DMS153 treated with DMSO at 0.1 percent for 48 hours (cell line): ENCODE measurements at regions not wholly inside any gene's neighbourhood (a gene's known extent, or its start where the extent isn't known, plus 50 kb on each side); places are given as distances from the start of the nearest gene placed in this dataset.
A peak's percentile ranks its signal among the peaks of the same experiment; 100 is the strongest.

Experiments used
- DNase-seq: peaks from one replicate; lab custom pipeline; 2025; ENCODE audit not compliant: unreplicated experiment; lab: John Stamatoyannopoulos, UW

DNA sequence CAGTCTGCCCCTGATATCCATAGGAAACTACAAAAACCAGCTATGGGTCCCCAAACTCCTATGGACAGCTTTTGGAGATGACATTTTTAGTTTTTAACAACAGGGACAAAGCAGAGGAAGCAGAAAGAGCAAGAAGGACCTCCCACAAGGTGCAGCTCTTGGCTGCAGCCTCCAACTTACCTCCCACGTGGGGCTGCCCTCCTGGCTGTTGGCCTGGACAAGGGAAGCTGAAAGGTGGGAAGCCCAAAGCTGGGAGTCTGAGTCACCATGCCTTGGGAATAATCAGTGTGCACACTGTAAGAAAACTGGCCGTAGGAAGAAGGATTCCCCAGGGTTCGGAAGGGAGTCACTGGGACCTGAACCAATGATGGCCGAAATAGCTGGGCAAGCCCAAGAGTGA is 51.8 kb upstream of the PAX1 start:
- DNase-seq: no peak

DNA sequence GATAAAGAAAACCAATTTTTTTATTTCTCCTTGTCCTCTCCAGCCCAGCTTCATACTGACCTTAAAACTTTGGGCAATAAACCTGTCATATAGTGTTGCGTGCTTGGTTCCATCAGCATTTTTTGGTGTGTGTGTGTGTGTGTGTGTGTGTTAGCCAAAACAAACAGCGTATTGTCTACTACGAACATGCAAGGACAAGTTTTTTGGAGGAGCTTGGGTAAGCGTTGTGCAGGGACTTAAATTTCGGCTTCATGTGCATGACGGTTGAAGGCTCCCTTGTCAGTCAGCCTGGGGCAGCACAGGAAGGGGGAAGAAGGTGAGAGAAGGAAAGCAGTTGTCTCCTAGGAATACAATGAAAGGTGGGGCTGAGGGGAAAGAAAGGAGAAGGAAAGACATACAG is 62.0 kb upstream of the PAX1 start:
- DNase-seq: no peak

DNA sequence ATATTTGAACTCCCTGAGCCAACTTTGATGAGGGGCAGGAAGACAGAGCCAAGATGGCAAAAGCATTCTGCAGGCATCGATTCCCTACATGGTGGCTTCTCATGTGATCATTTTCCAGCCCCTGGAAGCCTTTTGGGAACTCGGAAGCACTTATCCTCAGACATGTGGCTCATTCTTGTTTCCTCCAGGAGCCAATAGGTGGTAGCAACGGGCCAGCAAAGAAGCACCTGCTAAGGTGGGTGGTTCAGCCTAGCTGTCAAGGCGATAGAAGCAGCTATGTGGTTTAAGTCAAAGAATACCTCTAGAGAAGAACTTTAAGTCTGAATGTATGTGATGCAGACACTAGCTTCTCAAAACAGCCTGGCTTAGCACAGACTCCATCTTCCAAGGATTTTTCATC is 64.9 kb upstream of the PAX1 start:
- DNase-seq: peak; percentile 56

DNA sequence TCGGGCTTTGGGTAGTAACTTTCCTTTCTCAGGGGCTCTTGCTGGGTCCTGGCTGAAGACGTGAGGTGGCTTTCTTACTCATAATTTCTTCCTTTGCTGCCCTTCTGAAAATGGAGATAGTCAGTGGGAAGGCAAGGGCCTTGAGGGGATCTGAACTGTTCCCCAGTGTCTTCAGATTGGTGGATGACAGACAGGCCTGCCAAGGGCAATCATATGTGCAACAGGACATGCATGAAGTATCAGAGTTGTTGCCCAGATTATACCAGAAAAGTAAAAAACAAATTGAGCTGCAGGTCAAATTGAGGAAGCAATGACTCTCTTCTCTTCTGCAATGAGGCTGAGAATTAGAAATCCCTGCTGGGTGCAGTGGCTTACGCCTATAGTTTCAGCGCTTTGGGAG is 71.6 kb upstream of the PAX1 start:
- DNase-seq: no peak

DNA sequence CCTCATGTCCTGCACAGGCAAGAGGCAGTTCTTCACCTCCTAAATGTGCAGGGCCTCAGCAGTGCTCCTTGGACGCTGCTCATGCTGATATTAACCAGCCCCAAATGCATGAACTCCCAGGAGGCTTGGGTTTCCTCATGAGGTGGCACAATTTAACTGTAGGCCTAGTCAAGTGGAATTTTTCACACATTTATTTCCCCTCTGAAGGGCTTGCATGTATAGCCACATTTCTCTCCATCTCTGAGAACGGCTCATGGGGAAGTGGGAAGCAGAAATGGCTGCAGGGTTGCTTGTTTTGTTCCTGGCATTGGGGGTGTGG is 72.8 kb upstream of the PAX1 start:
- DNase-seq: no peak

DNA sequence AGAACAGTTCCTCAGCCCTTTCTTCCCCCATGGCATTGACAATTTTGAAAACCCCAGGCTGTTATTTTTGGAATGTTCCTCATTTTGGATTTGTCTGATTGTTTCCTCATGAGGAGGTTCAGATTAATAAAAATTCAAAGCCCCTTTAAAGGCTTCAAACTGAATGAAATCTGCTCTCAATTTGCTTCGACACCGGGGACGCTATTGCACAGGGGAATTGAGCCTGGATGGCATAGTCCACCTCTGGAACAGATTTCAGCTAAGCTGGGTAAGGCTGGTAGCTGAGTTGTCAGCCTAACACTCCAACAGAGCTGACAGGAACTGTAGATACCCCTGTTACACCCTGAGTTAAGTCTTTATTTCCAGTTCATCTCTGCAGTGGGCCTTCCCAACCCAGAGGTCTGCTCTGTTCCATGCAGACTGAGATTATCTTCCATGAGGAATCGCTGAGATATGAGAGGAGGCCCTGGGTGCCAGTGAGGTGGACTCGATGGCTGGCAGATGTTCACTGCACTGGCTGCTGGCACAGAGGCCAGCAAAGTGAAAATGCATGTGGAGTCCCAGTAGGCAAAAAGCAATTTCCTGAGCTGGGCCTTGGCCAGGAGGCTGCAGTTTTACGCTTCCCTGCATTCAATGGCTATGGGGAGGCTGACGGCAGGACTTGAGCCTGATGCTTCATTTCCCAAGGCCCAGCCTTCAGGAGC is 73.3 kb upstream of the PAX1 start:
- DNase-seq: no peak

DNA sequence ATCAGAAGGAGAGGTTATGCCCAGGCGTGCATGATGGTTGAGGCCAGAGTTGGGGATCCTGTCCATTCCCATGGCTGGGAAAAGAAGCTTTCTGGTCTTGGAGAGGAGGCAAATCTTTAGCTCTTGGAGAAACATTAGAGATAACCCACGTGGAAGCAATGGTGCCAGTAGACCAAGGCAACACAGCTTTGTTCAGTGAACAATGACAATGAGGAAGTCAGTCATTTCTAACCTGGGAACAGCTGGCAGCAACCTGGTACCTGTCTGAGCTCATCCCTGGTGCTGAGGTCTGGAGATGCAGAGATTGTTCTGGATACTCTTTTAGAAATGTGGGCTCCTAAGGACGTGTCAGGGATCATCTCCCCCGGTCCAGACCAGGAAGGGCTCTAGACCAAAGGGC is 76.7 kb upstream of the PAX1 start:
- no peak for DNase-seq

DNA sequence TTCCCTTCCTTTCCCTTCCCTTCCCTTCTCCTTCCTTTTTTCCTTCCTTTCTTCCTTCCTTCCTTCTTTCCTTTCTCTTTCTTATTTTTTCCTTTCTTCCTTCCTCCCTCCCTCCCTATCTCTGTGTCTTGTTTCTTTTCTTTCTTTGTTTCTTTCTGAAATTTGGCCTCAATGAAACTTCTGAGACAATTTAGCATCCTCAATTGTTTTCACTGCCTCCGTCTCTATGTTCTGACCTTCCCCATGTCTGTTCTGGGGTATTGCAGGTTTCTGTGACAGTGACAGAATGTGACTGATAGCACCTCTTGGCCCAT is 81.7 kb upstream of the PAX1 start:
- no peak for DNase-seq

DNA sequence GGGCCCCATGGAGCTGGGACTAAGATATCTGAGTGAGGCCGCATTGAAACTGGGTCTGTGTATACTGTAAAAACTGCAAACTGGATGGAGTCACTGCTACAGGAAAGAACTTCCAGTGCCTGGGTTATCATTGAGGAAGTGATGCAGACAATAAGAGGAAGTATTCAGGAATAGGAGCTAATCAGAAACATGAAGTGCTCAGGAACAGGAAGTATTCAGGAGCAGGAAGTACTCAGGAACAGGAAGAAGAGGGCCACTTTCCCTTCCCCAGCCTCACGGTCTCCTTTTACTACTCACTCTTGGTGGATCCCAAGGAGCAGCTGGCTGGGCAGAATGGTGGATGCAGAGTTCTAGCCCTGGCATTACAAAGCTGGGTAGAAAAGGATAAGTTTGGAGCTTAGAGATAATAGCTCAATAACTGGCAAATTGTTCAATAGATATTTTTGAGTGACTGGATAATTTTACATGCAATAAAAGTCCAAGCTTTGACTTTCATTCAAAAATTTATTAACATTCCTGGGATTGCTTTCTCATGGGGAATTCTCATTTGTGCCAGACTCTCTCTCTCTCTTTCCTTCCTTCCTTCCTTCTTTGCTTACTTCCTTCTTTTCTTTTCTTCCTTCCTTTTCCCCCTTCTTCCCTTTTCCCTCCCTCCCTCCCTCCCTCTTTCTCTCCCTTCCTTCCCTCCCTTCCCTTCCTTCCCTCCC is 82.2 kb upstream of the PAX1 start:
- DNase-seq: no peak

DNA sequence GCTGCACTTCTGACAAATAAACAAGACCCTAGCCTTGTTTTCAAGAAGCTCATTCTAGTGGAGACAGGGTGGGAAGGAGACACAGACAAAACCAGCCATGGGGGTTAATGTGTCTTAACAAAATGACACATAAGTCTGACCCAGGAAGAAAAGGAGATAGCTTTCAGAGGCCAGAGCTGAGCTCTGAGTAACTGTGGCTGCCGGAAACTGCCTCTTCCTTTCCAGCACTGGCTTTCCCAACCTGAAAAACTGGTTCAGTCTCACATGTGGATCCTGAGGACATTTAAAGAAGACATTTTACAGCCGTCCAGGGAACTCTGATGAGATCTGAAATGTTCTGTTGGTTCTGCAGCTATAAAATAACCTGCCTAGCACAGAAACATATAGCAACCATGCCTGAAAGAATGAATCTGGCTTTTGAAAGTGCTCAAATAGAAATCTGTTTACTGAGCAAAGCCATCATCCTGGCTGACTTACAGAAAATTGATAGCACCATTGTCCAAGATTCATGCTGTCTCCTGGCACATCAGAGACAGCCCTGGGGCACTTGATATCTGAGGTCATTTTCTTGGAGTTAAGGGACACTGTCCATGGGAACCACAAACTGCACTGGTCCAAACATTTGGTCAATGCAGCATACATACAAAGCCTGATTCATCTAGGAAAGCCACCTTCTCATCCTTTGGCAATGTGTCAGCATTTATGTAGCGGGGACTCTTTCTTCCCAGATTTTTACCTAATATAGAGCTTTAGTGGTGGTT is 83.2 kb upstream of the PAX1 start:
- DNase-seq: peak; percentile 66

DNA sequence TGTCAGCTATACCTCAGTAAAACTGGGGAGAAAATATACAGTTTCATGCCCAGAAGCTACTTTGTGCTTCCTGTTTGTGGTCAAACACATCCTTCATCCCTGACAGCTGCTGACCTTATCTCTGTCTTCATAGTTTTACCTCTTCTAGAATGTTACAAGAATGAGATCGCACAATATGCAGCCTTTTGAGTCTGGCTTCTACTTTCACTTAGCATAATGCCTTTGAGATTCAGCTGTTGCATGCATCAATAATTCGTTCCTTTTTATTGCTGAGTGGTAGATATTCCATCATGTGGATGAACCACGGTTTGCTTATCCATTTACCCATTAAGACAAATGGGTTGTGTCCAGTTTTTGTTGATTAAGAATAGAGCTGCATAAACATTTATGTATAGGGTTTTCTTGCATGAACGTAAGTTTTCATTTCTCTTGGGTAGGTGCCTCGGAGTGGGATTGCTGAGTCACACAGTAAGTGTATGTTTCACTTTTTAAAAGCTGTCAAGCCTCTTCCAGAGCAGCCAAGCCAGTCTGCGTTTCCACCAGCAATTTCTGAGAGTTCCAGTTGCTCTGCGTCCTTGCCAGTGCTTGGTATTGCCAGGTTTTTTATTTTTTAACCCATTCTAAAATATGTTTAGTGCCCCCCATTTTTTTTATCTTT is 86.6 kb upstream of the PAX1 start:
- DNase-seq: no peak

DNA sequence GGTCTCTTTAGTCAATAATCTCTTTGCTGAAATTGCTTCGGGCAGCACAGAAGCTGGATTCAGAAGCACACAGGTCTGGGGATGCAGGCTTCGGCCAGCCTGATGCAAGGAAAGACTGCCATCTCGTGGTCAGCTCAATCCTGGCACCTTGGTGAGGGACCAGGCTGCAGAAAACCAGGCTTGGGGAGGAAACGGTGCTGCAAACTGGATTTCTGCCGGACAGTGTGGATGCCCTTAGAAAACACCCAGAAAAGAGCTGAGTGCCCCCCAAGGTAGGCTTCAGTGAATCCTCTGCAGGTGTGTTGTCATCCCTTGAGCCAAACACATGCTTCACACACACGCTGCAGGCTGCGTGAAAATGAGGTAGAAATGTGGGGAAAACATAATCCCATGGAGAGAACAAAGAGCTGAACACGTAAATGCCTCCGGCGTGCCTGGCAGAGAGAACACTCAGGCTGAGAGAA is 89.8 kb upstream of the PAX1 start:
- peak; percentile 82 for DNase-seq

DNA sequence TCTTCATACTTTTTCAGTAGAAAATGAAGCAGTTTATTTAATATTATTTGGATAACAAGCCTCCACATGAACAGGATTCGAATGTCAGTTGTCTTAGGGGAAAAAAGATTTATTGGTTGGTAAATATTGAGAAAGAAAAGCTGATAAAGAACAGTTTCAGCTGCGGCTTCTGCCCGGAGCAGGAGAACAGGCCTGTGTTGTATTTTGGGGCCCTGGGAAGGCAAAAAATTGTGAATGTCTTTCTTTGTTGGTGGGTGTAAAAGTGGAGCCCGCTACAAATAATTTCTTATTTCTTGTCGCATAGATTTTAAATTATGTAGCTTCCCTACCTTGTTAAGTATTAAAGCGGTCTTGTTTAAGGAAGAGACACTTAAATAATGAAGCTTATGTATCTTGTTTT is 90.5 kb upstream of the PAX1 start:
- peak; percentile 78 for DNase-seq

DNA sequence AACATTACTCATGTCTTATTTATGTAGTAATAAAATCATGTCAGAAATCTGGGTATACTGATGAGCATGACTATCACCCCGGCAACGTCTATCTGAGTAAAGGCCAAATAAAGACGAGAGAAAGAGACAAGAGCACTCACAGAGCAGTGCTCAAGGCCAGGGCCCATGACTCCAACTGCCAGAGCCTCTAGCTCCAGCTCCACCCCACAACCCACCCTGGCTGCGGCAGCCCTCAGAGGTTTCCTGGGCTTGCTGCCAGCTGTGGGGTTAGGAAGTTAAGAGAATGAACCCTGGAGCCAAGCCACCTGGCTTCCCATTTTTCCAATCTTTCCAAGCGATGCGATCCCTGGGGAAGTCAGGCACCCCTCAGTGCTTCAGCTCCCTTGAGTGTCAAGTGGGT is 92.0 kb upstream of the PAX1 start:
- peak; percentile 88 for DNase-seq

DNA sequence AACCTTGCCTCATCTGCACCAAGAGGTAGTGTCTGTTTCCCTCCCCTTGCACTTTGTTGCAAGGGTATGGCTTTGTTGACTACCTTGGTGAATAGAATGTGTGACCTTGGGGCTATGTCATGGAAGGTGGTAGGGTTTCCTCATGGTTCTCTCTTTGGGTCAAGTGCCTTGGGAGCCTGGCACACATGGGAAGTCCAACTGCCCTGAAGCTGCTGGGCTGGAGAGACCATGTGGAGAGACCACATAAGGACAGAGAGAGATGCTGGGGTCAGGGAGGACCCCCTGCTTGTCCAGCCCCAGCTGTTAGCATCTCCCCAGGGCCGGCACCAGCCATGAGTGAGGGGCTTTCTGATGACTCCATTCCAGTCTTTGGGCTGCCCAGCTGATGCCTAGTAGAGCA is 95.5 kb upstream of the PAX1 start:
- no peak for DNase-seq

DNA sequence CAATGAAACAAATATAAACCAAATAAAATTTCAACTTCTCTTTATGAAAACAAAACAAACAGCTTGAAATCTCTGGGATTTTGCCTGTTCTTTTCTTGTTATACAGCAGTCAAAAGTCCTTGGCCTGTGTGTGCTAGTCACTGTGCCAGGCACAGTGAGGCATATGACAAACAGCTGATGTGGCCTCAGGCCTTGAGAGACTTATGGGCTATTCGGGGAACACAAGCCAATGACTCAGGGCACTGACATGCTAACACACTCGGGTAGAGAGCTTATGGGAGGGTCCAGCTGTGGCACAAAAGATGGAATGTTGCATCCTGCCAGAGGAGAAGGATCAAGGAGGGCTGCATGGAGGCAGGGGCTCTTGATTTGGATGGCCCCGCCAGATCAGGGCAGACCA is 95.4 kb upstream of the NKX2-2 start:
- no peak for DNase-seq

DNA sequence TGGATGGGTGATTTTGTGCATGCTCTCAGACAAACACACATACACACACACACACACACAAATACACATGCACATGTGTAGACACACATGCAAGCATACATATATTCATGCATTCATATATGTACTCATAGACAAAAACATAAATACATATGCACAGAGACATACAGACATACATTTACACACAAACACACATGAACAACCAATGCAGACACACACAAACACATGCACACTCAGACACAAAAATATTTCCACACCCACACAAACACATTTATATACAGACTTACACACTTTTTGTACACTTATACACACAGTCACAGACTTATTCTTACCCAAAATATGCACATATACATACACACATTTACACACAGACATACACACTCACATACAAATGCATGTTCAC is 94.9 kb upstream of the NKX2-2 start:
- no peak for DNase-seq

DNA sequence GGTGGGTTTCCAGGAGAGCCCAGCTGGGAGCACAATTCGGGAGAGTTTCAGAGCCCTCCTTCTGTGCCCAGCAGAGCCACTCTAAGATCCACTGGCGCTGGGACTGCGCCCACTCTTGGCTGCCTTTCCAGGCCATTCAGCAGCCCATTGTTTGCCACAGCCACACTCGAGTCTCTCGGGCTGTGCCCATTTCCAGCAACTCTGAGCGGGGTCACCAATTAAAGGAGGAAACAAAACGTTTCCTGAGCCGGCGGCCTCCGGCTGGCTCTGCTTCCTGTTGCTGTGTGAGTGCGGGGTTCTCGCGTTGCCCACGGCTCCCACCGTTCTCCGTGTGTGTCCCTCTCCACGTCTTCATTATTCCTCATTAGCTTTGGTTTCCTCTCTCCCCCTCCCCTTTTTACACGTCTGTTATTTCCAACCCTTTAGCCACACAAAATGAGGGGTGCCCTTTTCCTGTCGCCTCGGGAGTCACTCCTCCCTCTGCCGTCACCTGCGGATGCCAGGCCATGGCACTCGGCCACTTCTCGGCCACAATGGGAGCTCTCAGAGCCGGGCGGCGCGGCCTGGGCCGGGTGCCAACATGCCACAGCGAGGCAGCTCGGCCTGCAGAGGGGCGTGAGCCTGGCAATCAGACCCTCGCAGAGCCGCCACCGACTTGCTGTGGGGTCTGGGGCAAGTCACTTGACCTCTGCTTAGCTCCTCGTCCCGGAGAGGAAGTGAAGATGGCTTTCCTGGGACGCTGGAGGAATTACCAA is 94.3 kb upstream of the NKX2-2 start:
- DNase-seq: peak; percentile 97

DNA sequence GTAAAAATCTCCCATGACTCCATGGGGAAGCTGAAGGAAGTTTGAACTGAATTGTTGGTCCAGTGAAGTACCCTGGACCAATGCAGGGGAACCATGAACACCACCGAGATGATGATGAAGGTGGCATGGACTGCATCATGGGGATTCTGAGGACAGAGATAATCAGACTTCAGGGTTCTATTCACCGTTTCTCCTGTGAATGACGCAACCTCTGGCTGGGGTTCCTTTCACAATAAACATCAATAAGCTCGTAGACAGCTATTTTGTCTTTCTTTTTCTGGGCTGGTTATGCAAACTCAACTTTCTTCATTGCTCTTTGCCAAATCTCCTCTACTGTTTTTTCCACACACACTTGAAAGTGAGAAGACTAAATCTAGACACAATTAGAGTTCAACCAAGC is 87.9 kb upstream of the NKX2-2 start:
- no peak for DNase-seq

DNA sequence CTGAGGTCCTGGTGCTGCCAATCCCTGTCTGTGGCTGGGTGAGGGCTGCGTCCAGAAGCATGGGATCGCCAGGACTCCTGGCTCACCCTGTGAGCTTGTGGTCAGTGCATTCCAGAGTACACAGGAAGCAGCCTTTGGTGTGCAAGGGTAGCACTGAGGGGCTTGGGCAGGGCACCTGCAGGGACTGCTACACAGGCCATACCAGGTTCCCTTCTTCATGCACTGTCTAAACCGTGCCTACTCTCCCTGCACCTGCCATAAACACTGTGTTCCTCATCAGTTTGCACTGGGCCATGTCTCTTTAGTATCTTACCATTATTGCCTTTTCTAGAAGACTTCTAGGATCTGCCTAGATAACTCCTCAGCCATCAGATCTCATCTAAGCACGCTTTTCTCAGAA is 72.8 kb upstream of the NKX2-2 start:
- DNase-seq: no peak

DNA sequence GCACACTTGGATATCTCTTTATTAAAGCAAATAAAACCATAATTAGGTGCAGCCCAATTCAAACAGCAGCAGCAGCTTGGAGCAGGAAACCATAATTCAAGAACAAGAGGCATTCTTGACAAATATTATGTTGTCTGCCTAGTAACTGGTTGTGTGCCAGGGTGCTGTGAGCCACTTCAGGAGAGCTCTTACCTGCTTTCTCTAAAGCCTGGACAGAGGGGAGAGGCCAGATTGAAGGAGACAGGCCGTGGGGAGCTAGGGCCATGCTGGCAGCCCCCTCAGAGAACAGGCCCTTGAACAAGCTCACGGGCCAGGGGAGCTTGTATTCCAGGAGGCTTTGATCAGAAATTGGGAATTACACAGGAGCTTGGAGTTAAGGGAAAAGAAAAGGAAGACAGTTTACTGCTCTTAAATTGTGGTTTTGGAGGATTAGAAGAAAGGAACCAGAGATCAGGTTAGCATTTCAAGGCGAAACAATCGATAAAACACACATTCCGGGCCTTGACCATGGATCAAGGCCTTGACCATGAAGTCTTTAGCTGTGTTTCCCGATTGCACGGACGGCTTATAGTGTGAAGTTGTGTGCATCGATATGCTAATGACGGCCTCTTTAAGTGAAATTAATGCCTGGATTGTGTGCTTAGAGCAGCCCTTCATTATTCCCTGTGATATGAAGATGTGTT is 69.8 kb upstream of the NKX2-2 start:
- peak; percentile 98 for DNase-seq
